ENCODE measurements at regions not wholly inside any gene's neighbourhood (a gene's known extent, or its start where the extent isn't known, plus 50 kb on each side); places are given as distances from the start of the nearest gene placed in this dataset.
"Not testable (repeated sequence)": the region's sequence is repeated elsewhere in the genome, so short reads cannot be mapped to it uniquely, and the experiment has no call there.

DNA sequence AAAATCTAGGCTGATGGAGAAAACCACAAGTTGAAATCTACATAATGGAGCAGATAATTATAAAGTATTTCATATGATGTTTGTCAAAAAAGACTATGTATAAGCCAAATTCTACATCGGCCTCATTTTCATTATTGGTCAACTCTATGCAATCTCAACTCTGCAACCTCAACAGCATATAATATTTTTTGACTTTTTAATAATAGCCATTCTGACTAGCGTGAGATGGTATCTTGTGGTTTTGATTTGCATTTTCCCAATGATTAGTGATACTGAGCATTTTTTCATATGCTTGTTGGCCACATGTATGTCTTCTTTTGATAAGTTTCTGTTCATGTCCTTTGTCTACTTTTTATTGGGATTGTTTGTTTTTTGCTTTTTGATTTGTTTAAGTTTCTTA is 496.1 kb upstream of the SLC39A10 start:
- no peak for DNase-seq (ENCODE audit: extremely low read depth in 1 of 11, low read depth in 9 of 11, low spot score in 4 of 11)

- no peak for DNase-seq (ENCODE audit: extremely low read depth in 1 of 11, low read depth in 9 of 11, low spot score in 4 of 11)
Measured at GRCh38 chr2:195151711-195152110, 505.3 kb upstream of the SLC39A10 start.

GRCh38 chr2:195150819-195151218 is 506.2 kb upstream of the SLC39A10 start:
- DNase-seq (ENCODE audit: extremely low read depth in 1 of 11, low read depth in 9 of 11, low spot score in 4 of 11) = no peak

DNA sequence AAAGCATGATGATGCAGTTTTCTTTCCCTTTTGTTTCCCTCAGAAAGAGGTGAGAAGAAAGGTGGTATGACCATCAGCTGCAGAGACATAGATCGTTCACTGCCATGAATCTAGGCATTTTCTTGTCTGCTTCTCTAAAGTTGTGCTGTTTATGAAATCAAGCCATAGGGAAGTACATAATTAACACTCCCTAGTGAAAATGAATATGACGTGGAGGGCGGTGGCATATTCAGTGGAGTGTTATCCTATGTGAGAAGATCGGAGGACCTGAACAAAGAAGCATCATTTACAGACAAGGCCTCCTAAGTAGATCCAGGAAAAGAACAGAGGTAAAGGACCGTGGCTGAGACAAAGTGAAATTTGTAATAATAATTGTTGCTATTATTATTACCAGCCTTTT is 509.0 kb upstream of the SLC39A10 start:
- DNase-seq (ENCODE audit: extremely low read depth in 1 of 11, low read depth in 9 of 11, low spot score in 4 of 11) = no peak

DNA sequence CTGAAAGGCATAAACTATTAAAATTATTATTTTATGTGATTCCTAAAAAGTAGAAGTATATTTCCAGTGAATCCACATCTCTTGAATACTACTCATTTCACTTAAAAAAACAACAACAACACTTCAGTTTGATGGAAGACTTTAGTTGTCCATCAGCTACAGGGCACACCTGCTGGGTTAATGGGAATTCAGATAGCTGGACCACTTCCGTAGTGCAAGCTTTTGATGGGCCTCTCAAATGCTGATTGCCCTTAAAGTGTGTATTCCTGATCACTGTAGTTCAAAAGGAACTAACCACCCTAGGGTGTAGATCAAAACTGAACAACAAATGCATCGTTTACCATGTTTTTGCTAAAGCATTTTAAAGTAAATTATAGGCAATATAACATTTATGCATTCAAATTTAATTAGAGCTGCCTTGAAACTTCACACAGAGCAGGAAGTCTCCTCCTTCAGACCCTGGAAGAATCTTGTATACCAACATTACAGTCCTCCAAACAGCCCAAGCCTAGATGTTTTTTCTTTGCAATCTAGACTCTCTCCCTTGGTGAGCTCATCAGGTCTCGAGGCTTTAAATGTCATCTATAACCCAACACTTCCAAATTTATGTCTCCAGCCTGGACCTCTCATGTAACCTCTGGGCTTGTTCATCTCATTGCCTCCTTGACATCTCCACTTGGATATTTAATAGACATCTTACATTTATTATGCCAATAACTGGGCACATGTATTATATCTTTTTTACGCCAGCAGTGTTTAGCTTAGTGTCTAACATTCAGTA is 510.1 kb upstream of the SLC39A10 start:
- DNase-seq (ENCODE audit: extremely low read depth in 1 of 11, low read depth in 9 of 11, low spot score in 4 of 11) = no peak

- no peak for DNase-seq (ENCODE audit: extremely low read depth in 1 of 11, low read depth in 9 of 11, low spot score in 4 of 11)
Measured at GRCh38 chr2:195138435-195138834, 518.6 kb upstream of the SLC39A10 start.

GRCh38 chr2:195125889-195126288 is 531.1 kb upstream of the SLC39A10 start:
- DNase-seq (ENCODE audit: extremely low read depth in 1 of 11, low read depth in 9 of 11, low spot score in 4 of 11) = not testable (repeated sequence)

- no peak for DNase-seq (ENCODE audit: extremely low read depth in 1 of 11, low read depth in 9 of 11, low spot score in 4 of 11)
Measured at GRCh38 chr2:195124391-195125079, 532.5 kb upstream of the SLC39A10 start.

GRCh38 chr2:195122653-195123052 is 534.4 kb upstream of the SLC39A10 start:
- no peak for DNase-seq (ENCODE audit: extremely low read depth in 1 of 11, low read depth in 9 of 11, low spot score in 4 of 11)

- DNase-seq (ENCODE audit: extremely low read depth in 1 of 11, low read depth in 9 of 11, low spot score in 4 of 11) = no peak
Measured at GRCh38 chr2:195121341-195121740, 535.7 kb upstream of the SLC39A10 start.

GRCh38 chr2:195119231-195119630 is 537.8 kb upstream of the SLC39A10 start:
- DNase-seq (ENCODE audit: extremely low read depth in 1 of 11, low read depth in 9 of 11, low spot score in 4 of 11) = no peak

DNA sequence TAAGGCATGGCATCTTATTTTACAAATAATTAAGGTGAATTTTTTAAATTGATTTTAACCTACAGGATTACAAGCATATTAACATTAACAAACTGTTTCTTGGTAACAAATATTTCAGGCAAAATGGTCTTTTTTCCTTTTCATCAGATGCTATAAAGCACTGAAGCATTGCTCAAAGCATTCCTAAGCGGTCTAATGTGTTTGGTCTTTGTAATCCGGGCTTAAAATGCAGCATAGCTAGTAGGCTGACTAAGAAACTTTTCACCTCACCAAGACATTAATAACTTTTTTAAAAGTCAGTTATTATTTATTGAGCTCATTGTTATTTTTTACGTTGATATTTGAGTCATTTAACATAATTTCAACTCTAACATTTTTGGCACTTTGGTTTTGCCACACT is 538.8 kb upstream of the SLC39A10 start:
- DNase-seq (ENCODE audit: extremely low read depth in 1 of 11, low read depth in 9 of 11, low spot score in 4 of 11) = no peak

GRCh38 chr2:195117011-195117410 is 540.0 kb upstream of the SLC39A10 start:
- DNase-seq (ENCODE audit: extremely low read depth in 1 of 11, low read depth in 9 of 11, low spot score in 4 of 11) = no peak

DNA sequence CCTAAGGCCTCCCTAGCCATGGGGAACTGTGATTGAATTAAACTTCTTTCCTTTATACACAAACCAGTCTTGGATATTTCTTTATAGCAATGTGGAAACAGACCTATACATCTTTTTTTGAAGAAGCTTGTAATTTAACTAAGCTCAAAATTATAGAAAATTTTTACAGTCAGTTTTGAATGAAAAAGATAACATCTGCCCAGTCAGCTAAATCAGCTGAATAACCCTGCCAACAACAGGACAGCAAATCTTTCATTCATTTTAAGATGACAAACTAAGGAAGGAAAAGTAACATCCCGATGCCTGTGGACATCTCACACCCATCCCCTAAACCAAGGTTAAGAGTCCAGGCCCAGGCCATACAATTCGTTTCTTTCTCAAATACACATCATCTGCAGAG is 541.3 kb upstream of the SLC39A10 start:
- no peak for DNase-seq (ENCODE audit: extremely low read depth in 1 of 11, low read depth in 9 of 11, low spot score in 4 of 11)

- no peak for DNase-seq (ENCODE audit: extremely low read depth in 1 of 11, low read depth in 9 of 11, low spot score in 4 of 11)
Measured at GRCh38 chr2:195108182-195108581, 548.8 kb upstream of the SLC39A10 start.

DNA sequence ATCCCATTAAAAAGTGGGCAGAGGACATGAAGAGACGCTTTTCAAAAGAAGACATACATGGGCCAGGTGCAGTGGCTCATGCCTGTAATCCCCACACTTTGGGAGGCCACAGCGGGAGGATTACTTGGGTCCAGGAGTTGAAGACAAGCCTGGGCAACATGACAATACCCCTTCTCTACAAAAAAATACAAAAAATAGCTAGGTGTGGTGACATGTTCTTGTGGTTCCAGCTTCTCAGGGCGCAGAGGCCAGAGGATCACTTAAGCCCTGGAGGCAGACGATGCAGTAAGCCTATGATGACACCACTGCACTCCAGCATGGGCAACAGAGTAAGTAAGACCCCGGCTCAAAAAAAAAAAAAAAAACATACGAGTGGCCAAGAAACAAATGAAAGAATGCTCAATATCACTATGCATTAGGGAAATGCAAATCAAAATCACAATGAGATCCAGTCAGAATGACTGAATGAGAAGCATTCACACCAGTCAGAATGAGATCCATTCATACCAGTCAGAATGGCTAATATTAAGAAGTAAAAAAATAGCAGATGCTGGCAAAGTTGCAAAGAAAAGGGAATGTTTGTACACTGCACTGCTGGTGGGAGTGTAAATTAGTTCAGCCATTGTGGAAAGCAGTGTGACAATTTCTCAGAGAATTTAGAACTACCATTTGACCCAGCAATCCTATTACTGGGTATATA is 550.2 kb upstream of the SLC39A10 start:
- DNase-seq (ENCODE audit: extremely low read depth in 1 of 11, low read depth in 9 of 11, low spot score in 4 of 11) = no peak

DNA sequence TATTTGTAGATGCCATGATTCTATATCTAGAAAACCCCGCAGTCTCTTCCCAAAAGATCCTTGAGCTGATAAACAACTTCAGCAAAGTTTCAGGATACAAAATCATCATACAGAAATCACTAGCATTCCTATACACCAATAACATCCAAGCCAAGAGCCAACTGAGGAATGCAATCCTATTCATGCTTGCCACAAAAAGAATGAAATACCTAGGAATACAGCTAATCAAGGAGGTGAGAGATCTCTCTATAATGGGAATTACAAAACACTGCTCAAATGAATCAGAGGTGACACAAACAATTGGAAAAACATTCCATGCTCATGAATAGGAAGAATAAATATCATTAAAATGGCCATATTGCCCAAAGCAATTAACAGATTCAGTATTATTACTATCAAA is 551.4 kb upstream of the SLC39A10 start:
- DNase-seq (ENCODE audit: extremely low read depth in 1 of 11, low read depth in 9 of 11, low spot score in 4 of 11) = no peak

DNA sequence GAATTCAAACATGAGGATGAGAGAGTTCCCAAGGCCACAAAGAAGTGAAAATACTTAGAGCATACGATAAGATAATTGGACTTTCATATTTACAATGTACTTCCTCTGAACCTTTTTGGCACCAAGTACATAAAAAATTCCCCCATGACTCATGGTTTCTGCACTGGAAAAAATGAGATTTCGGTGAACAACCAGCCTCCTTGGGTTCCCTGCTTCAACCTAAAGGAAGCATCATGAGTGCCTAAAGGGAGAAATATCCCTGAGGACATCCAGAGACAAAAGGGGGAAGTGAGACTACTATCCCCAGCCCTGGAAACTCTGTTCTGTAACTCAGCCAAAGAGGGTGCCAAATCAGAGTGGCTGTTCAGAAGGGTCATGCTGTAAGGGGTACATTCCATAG is 562.7 kb upstream of the SLC39A10 start:
- DNase-seq (ENCODE audit: extremely low read depth in 1 of 11, low read depth in 9 of 11, low spot score in 4 of 11) = no peak

GRCh38 chr2:195092341-195092740 is 564.7 kb upstream of the SLC39A10 start:
- no peak for DNase-seq (ENCODE audit: extremely low read depth in 1 of 11, low read depth in 9 of 11, low spot score in 4 of 11)

DNA sequence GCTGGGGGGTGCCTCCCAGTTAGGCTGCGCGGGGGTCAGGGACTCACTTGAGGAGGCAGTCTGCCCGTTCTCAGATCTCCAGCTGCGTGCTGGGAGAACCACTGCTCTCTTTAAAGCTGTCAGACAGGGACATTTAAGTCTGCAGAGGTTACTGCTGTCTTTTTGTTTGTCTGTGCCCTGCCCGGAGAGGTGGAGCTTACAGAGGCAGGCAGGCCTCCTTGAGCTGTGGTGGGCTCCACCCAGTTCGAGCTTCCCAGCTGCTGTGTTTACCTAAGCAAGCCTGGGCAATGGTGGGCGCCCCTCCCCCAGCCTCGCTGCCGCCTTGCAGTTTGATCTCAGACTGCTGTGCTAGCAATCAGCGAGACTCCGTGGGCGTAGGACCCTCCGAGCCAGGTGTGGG is 584.2 kb upstream of the SLC39A10 start:
- not testable (repeated sequence) for DNase-seq (ENCODE audit: extremely low read depth in 1 of 11, low read depth in 9 of 11, low spot score in 4 of 11)
